H1 (cell line): ENCODE measurements at regions not wholly inside any gene's neighbourhood (a gene's known extent, or its start where the extent isn't known, plus 50 kb on each side); places are given as distances from the start of the nearest gene placed in this dataset.

Source experiments
- FOSL1 ChIP-seq: IDR thresholded peaks from 2 replicates; pipeline ENCODE4 v1.6.1; 2011; ENCODE audit warnings: mild to moderate bottlenecking, low read depth, low read length, moderate library complexity; ENCODE audit not compliant: insufficient read depth
- POLR2A ChIP-seq, 2 experiments: IDR thresholded peaks; 1 replicate in 1 of 2; 2 replicates in 1 of 2; pipeline ENCODE4 v1.6.1; 2011; ENCODE audit warnings: low read depth in 2 of 2, low read length in 2 of 2, mild to moderate bottlenecking in 2 of 2; ENCODE audit errors: control extremely low read depth in 1 of 2

GRCh38 chr2:9708683-9709538, 78.1 kb upstream of the YWHAQ start:
- TF ChIP-seq FOSL1 (no peak), POLR2A (IDR thresholded peaks at IDR 0.05; ENCODE audit: control extremely low read depth in 1 of 2, low read depth in 2 of 2, low read length in 2 of 2) (no peak)
